Mesendoderm (in vitro differentiated cells): ENCODE measurements at regions not wholly inside any gene's neighbourhood (a gene's known extent, or its start where the extent isn't known, plus 50 kb on each side); places are given as distances from the start of the nearest gene placed in this dataset. TPM values are rescaled to one million over a fixed set of nuclear protein-coding genes. Genes with fewer than 3 reads are reported as not detected.

Experiments
- small RNA-seq: library from polyadenylated mRNA; stranded (forward); fragments of <200 nt; extraction: miRNeasy Mini kit (QIAGEN cat#:217004); gene quantifications from one replicate; pipeline ENCODE3, GENCODE V24; 2013; ENCODE audit not compliant: insufficient read depth

Small RNA genes in the stretch of these regions (small RNA-seq; reads per million reads assigned to genes)
- not detected for gene RNU6-1124P
- not detected for gene RNU6-630P
- not detected for gene Z92545.1
